ENCODE measurements at regions not wholly inside any gene's neighbourhood (a gene's known extent, or its start where the extent isn't known, plus 50 kb on each side); places are given as distances from the start of the nearest gene placed in this dataset.

- TF ChIP-seq CTCF (IDR thresholded peaks at IDR 0.05; ENCODE audit: low read depth, low read length), result no peak
- DNase-seq (ENCODE audit: extremely low read depth, low read depth), result no peak
Measured at GRCh38 chr3:164620423-164620822, 457.9 kb downstream of the SI start.

- no peak for DNase-seq (ENCODE audit: extremely low read depth, low read depth)
- no peak for TF ChIP-seq CTCF (IDR thresholded peaks at IDR 0.05; ENCODE audit: low read depth, low read length)
Measured at GRCh38 chr3:164612751-164613150, 465.5 kb downstream of the SI start.

- DNase-seq (ENCODE audit: extremely low read depth, low read depth), result no peak
- TF ChIP-seq CTCF (IDR thresholded peaks at IDR 0.05; ENCODE audit: low read depth, low read length), result no peak
Measured at GRCh38 chr3:164608554-164609276, 469.6 kb downstream of the SI start.

DNA sequence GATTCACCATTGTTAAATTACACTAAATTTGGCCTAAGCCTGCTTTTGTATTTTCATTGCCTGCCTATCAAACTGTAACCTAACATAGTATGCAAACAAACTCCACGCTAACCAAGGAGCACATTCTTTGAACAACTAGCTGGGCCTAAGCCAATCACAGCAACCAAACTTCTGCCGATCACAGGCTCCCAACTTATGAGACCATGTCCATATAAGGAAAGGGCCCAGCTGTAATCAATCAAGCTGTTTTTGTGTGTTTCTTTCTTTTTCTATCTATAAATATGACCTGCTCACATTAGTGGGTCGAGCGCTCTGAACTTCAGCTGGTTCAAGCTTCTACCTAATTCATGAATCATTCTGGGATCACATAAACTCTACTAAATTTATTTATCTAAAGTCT is 473.6 kb downstream of the SI start:
- TF ChIP-seq CTCF (IDR thresholded peaks at IDR 0.05; ENCODE audit: low read depth, low read length), result no peak
- no peak for DNase-seq (ENCODE audit: extremely low read depth, low read depth)

DNA sequence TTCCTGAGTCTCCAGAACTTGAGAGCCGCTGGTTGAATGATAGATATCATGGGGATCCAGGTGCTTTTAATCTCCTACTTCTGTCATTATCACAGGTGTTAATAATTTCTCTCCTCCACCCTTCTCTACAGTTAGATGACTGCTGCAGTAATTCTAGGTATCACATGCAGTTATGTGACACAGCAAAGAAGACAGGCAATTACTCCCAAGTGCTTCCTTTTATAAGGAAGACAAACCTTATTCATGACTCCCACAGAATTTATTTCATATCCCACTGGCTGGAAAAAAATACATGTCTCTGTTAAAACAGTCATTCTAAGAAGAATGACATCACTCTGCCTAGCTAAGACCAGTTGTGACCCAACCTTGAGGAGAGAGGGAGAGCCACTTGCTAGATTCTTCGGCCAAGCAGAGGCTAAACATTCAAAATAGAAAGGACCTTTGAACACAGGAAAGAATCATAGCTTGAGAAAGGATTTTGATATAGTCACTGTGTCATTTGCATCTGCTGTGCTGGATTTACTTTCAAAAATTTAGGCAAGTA is 500.6 kb downstream of the SI start:
- no peak for TF ChIP-seq CTCF (IDR thresholded peaks at IDR 0.05; ENCODE audit: low read depth, low read length)
- DNase-seq (ENCODE audit: extremely low read depth, low read depth), result no peak

DNA sequence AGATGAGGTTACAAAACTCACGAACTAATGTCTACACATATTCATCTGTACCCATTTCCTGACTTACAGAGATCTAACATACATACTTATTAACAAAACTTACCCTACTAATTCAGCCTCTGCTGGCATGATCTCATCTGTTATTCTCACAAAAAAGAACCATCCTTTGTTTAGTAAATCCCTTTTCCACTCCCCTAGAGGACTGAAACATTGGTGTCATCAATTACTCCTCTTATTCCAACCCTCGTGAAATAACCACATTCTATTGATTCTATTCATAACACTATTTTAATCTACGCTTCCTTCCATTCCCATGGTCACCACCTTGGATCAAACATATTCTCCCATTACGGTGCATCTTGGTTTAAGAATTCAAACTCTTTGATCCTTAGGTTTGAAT is 505.9 kb downstream of the SI start:
- no peak for TF ChIP-seq CTCF (IDR thresholded peaks at IDR 0.05; ENCODE audit: low read depth, low read length)
- DNase-seq (ENCODE audit: extremely low read depth, low read depth), result no peak

- no peak for DNase-seq (ENCODE audit: extremely low read depth, low read depth)
- TF ChIP-seq CTCF (IDR thresholded peaks at IDR 0.05; ENCODE audit: low read depth, low read length), result no peak
Measured at GRCh38 chr3:164550857-164551256, 527.4 kb downstream of the SI start.

Data from AG09319 (cell line).